GM19023 (cell line): ENCODE measurements at regions not wholly inside any gene's neighbourhood (a gene's known extent, or its start where the extent isn't known, plus 50 kb on each side); places are given as distances from the start of the nearest gene placed in this dataset.
"Not testable (repeated sequence)": the region's sequence is repeated elsewhere in the genome, so short reads cannot be mapped to it uniquely, and the experiment has no call there.

Experiments
- ATAC-seq: cut with Tn5 transposase; IDR thresholded peaks from one replicate; pipeline ENCODE4 v1.9.1; 2021; ENCODE audit warnings: mild to moderate bottlenecking, moderate library complexity; ENCODE audit not compliant: unreplicated experiment

- not testable (repeated sequence) for ATAC-seq
Observed at GRCh38 chr15:44903281-44903680, 53.2 kb upstream of the TERB2 start.

DNA sequence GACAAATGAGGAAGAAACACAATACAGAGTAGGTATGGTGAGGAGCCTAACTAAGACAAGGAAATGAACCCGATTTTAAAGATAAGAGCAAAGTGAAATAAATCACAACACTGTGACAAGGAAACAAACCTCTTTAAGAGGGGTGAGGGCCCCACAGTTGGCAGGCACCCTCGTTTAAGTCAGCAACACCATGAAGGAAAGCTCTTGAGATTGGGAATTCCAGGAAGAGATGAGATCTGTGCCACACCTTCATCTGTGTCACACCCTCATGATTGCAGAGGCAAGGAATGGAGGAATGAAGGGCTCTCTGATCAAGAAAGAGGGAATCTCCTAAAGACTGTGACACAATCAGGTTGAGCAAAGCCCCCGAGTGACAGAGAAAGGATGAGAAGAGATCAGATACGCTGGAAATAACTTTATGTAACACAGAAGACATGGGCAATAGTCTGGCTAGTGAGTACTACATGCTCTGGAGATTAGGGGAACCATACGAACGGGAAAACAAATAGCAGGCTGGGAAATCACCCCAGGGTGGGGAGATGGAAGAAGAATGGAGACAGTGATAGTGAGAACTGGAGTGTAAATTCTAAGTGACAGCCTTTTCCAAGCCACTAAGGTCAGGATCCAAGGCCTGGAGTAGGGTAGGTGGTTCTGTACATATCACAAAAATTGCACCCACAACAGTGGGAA is 51.7 kb upstream of the TERB2 start:
- ATAC-seq, result not testable (repeated sequence)
